IMR-90 (cell line): ENCODE measurements at regions not wholly inside any gene's neighbourhood (a gene's known extent, or its start where the extent isn't known, plus 50 kb on each side); places are given as distances from the start of the nearest gene placed in this dataset.

ENCODE experiments used
- ATAC-seq: fragments of 200-7000 bp; cut with Tn5 transposase; 2 replicates; pipeline ENCODE4 v1.9.1; 2020; ENCODE audit warnings: low read depth, mild to moderate bottlenecking, moderate library complexity
- BruUV-seq: library from RNA; stranded (reverse); fragments of 400-500 nt; replicated peaks from 2 replicates; lab custom pipeline; 2021; lab: Mats Ljungman, UMichigan
- CTCF ChIA-PET: fragments of 300-600 bp; formaldehyde crosslinking; extraction: SDS; loops from one replicate; lab custom pipeline; 2021; ENCODE audit warnings: antibody characterized with exemption; lab: Yijun Ruan, JAX
- POLR2A ChIA-PET: fragments of 300-600 bp; sonication (Branson Sonifier 250); formaldehyde crosslinking; loops from one replicate; lab custom pipeline; 2022; ENCODE audit warnings: antibody characterized with exemption; ENCODE audit not compliant: unreplicated experiment; lab: Charles Lee
- DNase-seq: peaks from one replicate; pipeline ENCODE4 v3.0.0; 2013
- H2AFZ ChIP-seq: replicated peaks from 2 replicates; pipeline ENCODE3; 2013; ENCODE audit warnings: low read length, mild to moderate bottlenecking; ENCODE audit not compliant: poor library complexity
- H2AK5ac ChIP-seq: 2 replicates; pipeline ENCODE4 v1.6.1; 2013; ENCODE audit warnings: low read depth, low read length, inconsistent platforms
- H2AK9ac ChIP-seq: replicated peaks from 2 replicates; pipeline ENCODE3; 2013; ENCODE audit warnings: mild to moderate bottlenecking, low read depth, low read length, moderate library complexity; ENCODE audit not compliant: poor library complexity
- H2BK120ac ChIP-seq: 2 replicates; pipeline ENCODE4 v1.6.1; 2013; ENCODE audit warnings: low read depth, low read length, inconsistent platforms
- H2BK15ac ChIP-seq: 3 replicates; pipeline ENCODE4 v1.6.1; 2013; ENCODE audit warnings: low read depth, low read length, inconsistent platforms
- H2BK20ac ChIP-seq: 2 replicates; pipeline ENCODE4 v1.6.1; 2013; ENCODE audit warnings: low read depth, mild to moderate bottlenecking, inconsistent platforms, low read length, moderate library complexity
- H2BK5ac ChIP-seq: 2 replicates; pipeline ENCODE4 v1.6.1; 2013; ENCODE audit warnings: mild to moderate bottlenecking, low read depth, low read length, inconsistent platforms; ENCODE audit not compliant: poor library complexity, severe bottlenecking
- H3K14ac ChIP-seq: replicated peaks from 2 replicates; pipeline ENCODE4 v1.6.1; 2013; ENCODE audit warnings: low read depth, low read length, inconsistent platforms
- H3K18ac ChIP-seq: 2 replicates; pipeline ENCODE4 v1.6.1; 2013; ENCODE audit warnings: low read depth, low read length, control low read depth
- H3K23ac ChIP-seq: 2 replicates; pipeline ENCODE4 v1.6.1; 2013; ENCODE audit warnings: low read depth, low read length, inconsistent platforms
- H3K27ac ChIP-seq: 2 replicates; pipeline ENCODE4 v1.5.1; 2013; ENCODE audit warnings: mild to moderate bottlenecking, control low read depth, low read length; ENCODE audit not compliant: insufficient read depth
- H3K27me3 ChIP-seq: 2 replicates; pipeline ENCODE4 v1.6.1; 2013; ENCODE audit warnings: low read length; ENCODE audit not compliant: control insufficient read depth, insufficient read depth
- H3K36me3 ChIP-seq: 2 replicates; pipeline ENCODE4 v1.6.1; 2013; ENCODE audit warnings: low read length, mixed read lengths; ENCODE audit not compliant: control insufficient read depth, insufficient read depth
- H3K4ac ChIP-seq: 2 replicates; pipeline ENCODE4 v1.6.1; 2013; ENCODE audit warnings: low read depth, low read length, inconsistent platforms
- H3K4me1 ChIP-seq: 2 replicates; pipeline ENCODE4 v1.6.1; 2013; ENCODE audit warnings: low read length, mixed read lengths; ENCODE audit not compliant: control insufficient read depth, insufficient read depth
- H3K4me2 ChIP-seq: 2 replicates; pipeline ENCODE4 v1.6.1; 2013; ENCODE audit warnings: low read depth, mild to moderate bottlenecking, control low read depth, low read length, moderate library complexity
- H3K4me3 ChIP-seq: 2 replicates; pipeline ENCODE4 v1.5.1; 2013; ENCODE audit warnings: low read depth, mild to moderate bottlenecking, control low read depth, low read length, moderate library complexity; ENCODE audit not compliant: insufficient read depth
- H3K56ac ChIP-seq: 2 replicates; pipeline ENCODE4 v1.6.1; 2013; ENCODE audit warnings: low read length, inconsistent platforms; ENCODE audit not compliant: insufficient read depth; ENCODE audit errors: extremely low read depth
- H3K79me1 ChIP-seq, 2 experiments: 2 replicates each; pipeline ENCODE4 v1.6.1; 2013; ENCODE audit warnings: low read length in 2 of 2, inconsistent platforms in 1 of 2, low read depth in 1 of 2
- H3K9ac ChIP-seq: 2 replicates; pipeline ENCODE4 v1.6.1; 2013; ENCODE audit warnings: low read depth, low read length, control low read depth
- H3K9me1 ChIP-seq: 2 replicates; pipeline ENCODE4 v1.6.1; 2013; ENCODE audit warnings: low read length, inconsistent platforms; ENCODE audit not compliant: insufficient read depth
- H3K9me3 ChIP-seq: 2 replicates; pipeline ENCODE4 v1.6.1; 2013; ENCODE audit warnings: low read length; ENCODE audit not compliant: control insufficient read depth, insufficient read depth
- H4K20me1 ChIP-seq: 2 replicates; pipeline ENCODE4 v1.6.1; 2013; ENCODE audit warnings: low read length, inconsistent platforms; ENCODE audit not compliant: insufficient read depth
- H4K5ac ChIP-seq: 2 replicates; pipeline ENCODE4 v1.6.1; 2013; ENCODE audit warnings: mild to moderate bottlenecking, low read depth, low read length, control low read depth
- H4K8ac ChIP-seq, 2 experiments: 2 replicates each; pipeline ENCODE4 v1.6.1; 2013; ENCODE audit warnings: low read depth in 2 of 2, low read length in 2 of 2, control low read depth in 1 of 2, inconsistent platforms in 1 of 2
- H4K91ac ChIP-seq: 2 replicates; pipeline ENCODE4 v1.6.1; 2013; ENCODE audit warnings: low read depth, low read length, inconsistent platforms; ENCODE audit not compliant: insufficient read depth
- BHLHE40 ChIP-seq: fragments of 150-350 bp; IDR thresholded peaks from 2 replicates; pipeline ENCODE4 v1.6.1; 2016; ENCODE audit warnings: mild to moderate bottlenecking, low read depth, low read length
- CEBPB ChIP-seq: IDR thresholded peaks from 2 replicates; pipeline ENCODE4 v1.6.1; 2012; ENCODE audit warnings: low read depth, low read length, improper control_type of control experiment
- MAFK ChIP-seq: IDR thresholded peaks from 2 replicates; pipeline ENCODE4 v1.6.1; 2012; ENCODE audit warnings: low read depth, low read length, improper control_type of control experiment
- MAZ ChIP-seq: IDR thresholded peaks from 2 replicates; pipeline ENCODE4 v1.6.1; 2012; ENCODE audit warnings: low read depth, mild to moderate bottlenecking, low read length, improper control_type of control experiment, moderate library complexity, borderline replicate concordance
- NFE2L2 ChIP-seq: fragments of 150-350 bp; IDR thresholded peaks from 2 replicates; pipeline ENCODE4 v1.6.1; 2016; ENCODE audit warnings: low read depth, mild to moderate bottlenecking, low read length
- POLR2A ChIP-seq: IDR thresholded peaks from 2 replicates; pipeline ENCODE4 v1.6.1; 2012; ENCODE audit warnings: mild to moderate bottlenecking, low read depth, low read length
- RFX5 ChIP-seq: IDR thresholded peaks from 2 replicates; pipeline ENCODE4 v1.8.0; 2012; ENCODE audit warnings: low read depth, mild to moderate bottlenecking, low read length, moderate library complexity
- SMC3 ChIP-seq: fragments of 150-350 bp; IDR thresholded peaks from 2 replicates; pipeline ENCODE4 v1.6.1; 2016; ENCODE audit warnings: low read depth, mild to moderate bottlenecking, antibody characterized with exemption, low read length, moderate library complexity
- WGBS, 2 experiments: methylation state at CpG; one replicate each; pipeline versions ENCODE4 v1.1.5 to v1.1.7; 2013; ENCODE audit warnings: missing lambda C conversion rate in 2 of 2; ENCODE audit not compliant: insufficient read length in 1 of 2; ENCODE audit errors: extremely low coverage in 2 of 2; 5-methylcytosine and 5-hydroxymethylcytosine counted together
- dilution Hi-C: fragments of 300-500 bp; cut with HindIII; formaldehyde crosslinking; loops from one replicate; pipeline ENCODE4 v1.14.3; 2018; ENCODE audit warnings: low sequenced_read_pairs; ENCODE audit not compliant: unreplicated experiment
- in situ Hi-C: fragments of 300-500 bp; cut with MboI; formaldehyde crosslinking; loops from 3 replicates; pipeline ENCODE4 v1.14.3; 2019; ENCODE audit warnings: low sequenced_read_pairs, inconsistent platforms, mixed read lengths
- intact Hi-C: fragments of 100-400 bp; cut with micrococcal nuclease; formaldehyde crosslinking; loops from 2 replicates; pipeline ENCODE4 v1.10.0; 2022
- TF ChIP-seq, protein P1 (sequence below): fragments of 150-350 bp; IDR thresholded peaks from 2 replicates; pipeline ENCODE4 v1.6.1; 2017; ENCODE audit warnings: mild to moderate bottlenecking, antibody characterized with exemption, low read length, low read depth
- TF ChIP-seq, protein P2 (sequence below): conservative IDR thresholded peaks from 2 replicates; pipeline ENCODE4 v1.5.1; 2012; ENCODE audit warnings: mild to moderate bottlenecking, low read depth, low read length, improper control_type of control experiment
- TF ChIP-seq, protein P3 (sequence below): fragments of 150-350 bp; IDR thresholded peaks from 2 replicates; pipeline ENCODE4 v1.6.1; 2016; ENCODE audit warnings: low read depth, mild to moderate bottlenecking, low read length, moderate library complexity, borderline replicate concordance

DNA sequence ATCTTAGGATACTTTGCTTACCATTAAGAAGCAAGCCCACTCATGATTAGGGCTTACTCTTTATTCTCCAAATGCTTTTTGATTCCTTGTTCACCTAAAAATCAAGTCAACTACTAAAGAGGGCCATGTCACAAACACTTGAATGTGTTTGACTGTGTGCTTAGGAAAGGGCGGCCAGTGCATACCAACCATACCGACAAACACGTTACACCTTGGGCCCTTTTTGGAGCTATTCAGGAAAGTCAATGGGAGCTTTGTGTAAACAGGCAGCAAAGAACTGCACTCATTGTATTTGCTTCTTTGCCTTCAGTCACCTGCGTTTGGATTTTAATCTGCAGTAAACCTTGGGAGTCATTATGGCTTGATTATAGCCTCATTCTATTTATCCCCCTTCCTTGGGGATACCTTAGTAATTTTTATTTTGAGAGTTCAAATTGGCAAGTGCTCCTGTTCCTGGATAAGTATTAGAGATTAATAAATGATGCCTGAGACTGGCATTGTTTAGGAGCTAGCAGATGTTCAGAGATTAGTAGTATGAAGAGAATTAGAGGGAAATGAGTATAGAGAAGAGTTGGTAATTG, 102.6 kb upstream of the HDGFL1 start:
- peaks cover 2% of the 10 kb centered on the region; the same call in 1 of the 2 replicates for H3K4me1 ChIP-seq
- no peak overlapping the region for H3K27ac ChIP-seq
- no peak overlapping the region for H3K4me2 ChIP-seq
- no peak overlapping the region for H3K9ac ChIP-seq
- H2BK120ac ChIP-seq, result no peak overlapping the region
- intact Hi-C loops (no loop called here), in situ Hi-C loops (no loop called here), dilution Hi-C loops (no loop called here)
- H3K79me1 ChIP-seq, result no peaks in the 10 kb centered on the region
- WGBS, 2 experiments, result 75% methylated on average over 2 of the region's 4 CpGs; no CpG with 5 or more reads in 1 of the 2 experiments
- H2BK15ac ChIP-seq, result no peak overlapping the region
- ChIA-PET POLR2A (no interaction called here), CTCF (interaction anchor here (0.5 kb wide), 1 partner anchor 279 kb away, joined by 3 read pairs; no protein-coding TSS in a partner anchor)
- H3K4me3 ChIP-seq, result no peak overlapping the region
- H4K5ac ChIP-seq, result no peak overlapping the region
- H3K14ac ChIP-seq, result no peak overlapping the region
- H4K20me1 ChIP-seq, result no peaks in the 10 kb centered on the region
- no peak for TF ChIP-seq NFE2L2
- TF ChIP-seq BHLHE40, result no peak
- TF ChIP-seq POLR2A, result no peak
- TF ChIP-seq, protein P1, sequence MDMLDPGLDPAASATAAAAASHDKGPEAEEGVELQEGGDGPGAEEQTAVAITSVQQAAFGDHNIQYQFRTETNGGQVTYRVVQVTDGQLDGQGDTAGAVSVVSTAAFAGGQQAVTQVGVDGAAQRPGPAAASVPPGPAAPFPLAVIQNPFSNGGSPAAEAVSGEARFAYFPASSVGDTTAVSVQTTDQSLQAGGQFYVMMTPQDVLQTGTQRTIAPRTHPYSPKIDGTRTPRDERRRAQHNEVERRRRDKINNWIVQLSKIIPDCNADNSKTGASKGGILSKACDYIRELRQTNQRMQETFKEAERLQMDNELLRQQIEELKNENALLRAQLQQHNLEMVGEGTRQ, result no peak
- TF ChIP-seq MAZ, result no peak
- no peak for TF ChIP-seq SMC3
- TF ChIP-seq, protein P2, sequence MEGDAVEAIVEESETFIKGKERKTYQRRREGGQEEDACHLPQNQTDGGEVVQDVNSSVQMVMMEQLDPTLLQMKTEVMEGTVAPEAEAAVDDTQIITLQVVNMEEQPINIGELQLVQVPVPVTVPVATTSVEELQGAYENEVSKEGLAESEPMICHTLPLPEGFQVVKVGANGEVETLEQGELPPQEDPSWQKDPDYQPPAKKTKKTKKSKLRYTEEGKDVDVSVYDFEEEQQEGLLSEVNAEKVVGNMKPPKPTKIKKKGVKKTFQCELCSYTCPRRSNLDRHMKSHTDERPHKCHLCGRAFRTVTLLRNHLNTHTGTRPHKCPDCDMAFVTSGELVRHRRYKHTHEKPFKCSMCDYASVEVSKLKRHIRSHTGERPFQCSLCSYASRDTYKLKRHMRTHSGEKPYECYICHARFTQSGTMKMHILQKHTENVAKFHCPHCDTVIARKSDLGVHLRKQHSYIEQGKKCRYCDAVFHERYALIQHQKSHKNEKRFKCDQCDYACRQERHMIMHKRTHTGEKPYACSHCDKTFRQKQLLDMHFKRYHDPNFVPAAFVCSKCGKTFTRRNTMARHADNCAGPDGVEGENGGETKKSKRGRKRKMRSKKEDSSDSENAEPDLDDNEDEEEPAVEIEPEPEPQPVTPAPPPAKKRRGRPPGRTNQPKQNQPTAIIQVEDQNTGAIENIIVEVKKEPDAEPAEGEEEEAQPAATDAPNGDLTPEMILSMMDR, result no peak
- TF ChIP-seq RFX5, result no peak
- TF ChIP-seq CEBPB, result no peak
- TF ChIP-seq, protein P3, sequence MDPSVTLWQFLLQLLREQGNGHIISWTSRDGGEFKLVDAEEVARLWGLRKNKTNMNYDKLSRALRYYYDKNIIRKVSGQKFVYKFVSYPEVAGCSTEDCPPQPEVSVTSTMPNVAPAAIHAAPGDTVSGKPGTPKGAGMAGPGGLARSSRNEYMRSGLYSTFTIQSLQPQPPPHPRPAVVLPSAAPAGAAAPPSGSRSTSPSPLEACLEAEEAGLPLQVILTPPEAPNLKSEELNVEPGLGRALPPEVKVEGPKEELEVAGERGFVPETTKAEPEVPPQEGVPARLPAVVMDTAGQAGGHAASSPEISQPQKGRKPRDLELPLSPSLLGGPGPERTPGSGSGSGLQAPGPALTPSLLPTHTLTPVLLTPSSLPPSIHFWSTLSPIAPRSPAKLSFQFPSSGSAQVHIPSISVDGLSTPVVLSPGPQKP, result no peak
- no peak for TF ChIP-seq MAFK
- H2AK9ac ChIP-seq, result no peak overlapping the region
- BruUV-seq, result no TSS peak
- no peak overlapping the region for H2AFZ ChIP-seq
- H2BK5ac ChIP-seq, result no peak overlapping the region
- ATAC-seq, result no peak
- H2BK20ac ChIP-seq, result no peak overlapping the region
- H4K8ac ChIP-seq, result no peak overlapping the region
- no peak overlapping the region for H3K56ac ChIP-seq
- no peaks in the 10 kb centered on the region for H3K9me3 ChIP-seq
- DNase-seq, result no peak
- no peaks in the 10 kb centered on the region for H3K36me3 ChIP-seq
- no peak overlapping the region for H3K4ac ChIP-seq
- H3K9me1 ChIP-seq, result no peaks in the 10 kb centered on the region
- no peak overlapping the region for H3K23ac ChIP-seq
- no peak overlapping the region for H2AK5ac ChIP-seq
- H3K18ac ChIP-seq, result no peak overlapping the region
- H4K91ac ChIP-seq, result no peak overlapping the region
- H3K27me3 ChIP-seq, result no peaks in the 10 kb centered on the region
